Stimulated activated naive CD8-positive, alpha-beta T cell treated with anti-CD3 and anti-CD28 coated beads, Interleukin-15, Interleukin-2, amounts not matched to agents 100 ng/mL and 50 ng/mL, for 24 hours (primary cell): ENCODE measurements at regions not wholly inside any gene's neighbourhood (a gene's known extent, or its start where the extent isn't known, plus 50 kb on each side); places are given as distances from the start of the nearest gene placed in this dataset.

Experiments used
- H3K27ac Mint-ChIP-seq: one replicate; pipeline ENCODE4 v1.8.0; 2021; ENCODE audit warnings: mild to moderate bottlenecking, mixed read lengths
- H3K27me3 Mint-ChIP-seq: one replicate; pipeline ENCODE4 v1.8.0; 2021; ENCODE audit warnings: mixed read lengths
- H3K36me3 Mint-ChIP-seq: one replicate; pipeline ENCODE4 v1.8.0; 2021; ENCODE audit warnings: low read depth, mixed read lengths
- H3K4me1 Mint-ChIP-seq: one replicate; pipeline ENCODE4 v1.8.0; 2021; ENCODE audit warnings: low read depth, mixed read lengths
- H3K4me3 Mint-ChIP-seq: one replicate; pipeline ENCODE4 v1.8.0; 2021; ENCODE audit warnings: mild to moderate bottlenecking, mixed read lengths
- H3K9me3 Mint-ChIP-seq: one replicate; pipeline ENCODE4 v1.8.0; 2021; ENCODE audit warnings: mixed read lengths

DNA sequence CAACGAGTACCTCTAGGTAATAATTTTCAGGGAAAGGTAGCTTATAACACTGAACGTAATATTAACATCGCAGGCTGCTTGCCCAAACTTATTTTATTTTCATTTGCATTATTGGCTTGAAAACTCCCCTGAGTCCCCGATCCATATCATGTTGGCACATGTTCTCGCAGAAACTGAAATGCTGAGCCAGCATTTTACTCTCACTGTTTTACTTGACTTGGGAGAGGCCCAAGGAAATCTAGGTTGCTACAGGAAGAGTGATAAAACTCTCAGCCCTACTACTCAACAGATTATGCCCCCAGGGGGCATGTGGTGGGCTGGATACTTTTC lies 183.5 kb upstream of the HABP2 start:
- H3K27me3 Mint-ChIP-seq = peaks cover 3% of the 10 kb centered on the region

DNA sequence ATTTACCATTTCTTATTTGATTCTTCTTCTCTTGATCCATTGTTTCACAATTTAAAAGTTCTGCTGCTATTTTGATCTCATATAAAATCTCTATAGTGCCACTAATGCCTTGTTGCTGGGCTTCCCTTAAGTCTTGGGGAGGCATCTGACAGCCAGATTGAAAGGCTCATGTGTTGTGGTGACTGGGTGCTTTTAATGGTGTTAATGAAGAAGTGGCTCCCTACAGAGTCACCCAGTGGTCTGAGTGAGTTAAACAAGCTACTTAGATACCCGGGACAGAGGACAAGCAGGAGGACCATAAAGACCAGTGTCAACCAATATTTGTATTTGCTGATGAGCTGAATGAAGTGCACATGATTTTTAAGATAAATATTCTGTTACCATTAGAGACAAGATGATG lies 176.4 kb upstream of the HABP2 start:
- peaks cover 5% of the 10 kb centered on the region for H3K4me1 Mint-ChIP-seq
- no peak overlapping the region for H3K27ac Mint-ChIP-seq
- H3K9me3 Mint-ChIP-seq = no peaks in the 10 kb centered on the region
- no peak overlapping the region for H3K4me3 Mint-ChIP-seq
- H3K36me3 Mint-ChIP-seq = no peaks in the 10 kb centered on the region
- peaks cover 4% of the 10 kb centered on the region for H3K27me3 Mint-ChIP-seq

More for the DNA sequence above, 183.5 kb upstream of the HABP2 start:
- Mint-ChIP-seq H3K4me3 (no peak overlapping the region), H3K9me3 (peaks cover 5% of the 10 kb centered on the region), H3K27ac (no peak overlapping the region), H3K36me3 (no peaks in the 10 kb centered on the region), H3K4me1 (no peaks in the 10 kb centered on the region)

DNA sequence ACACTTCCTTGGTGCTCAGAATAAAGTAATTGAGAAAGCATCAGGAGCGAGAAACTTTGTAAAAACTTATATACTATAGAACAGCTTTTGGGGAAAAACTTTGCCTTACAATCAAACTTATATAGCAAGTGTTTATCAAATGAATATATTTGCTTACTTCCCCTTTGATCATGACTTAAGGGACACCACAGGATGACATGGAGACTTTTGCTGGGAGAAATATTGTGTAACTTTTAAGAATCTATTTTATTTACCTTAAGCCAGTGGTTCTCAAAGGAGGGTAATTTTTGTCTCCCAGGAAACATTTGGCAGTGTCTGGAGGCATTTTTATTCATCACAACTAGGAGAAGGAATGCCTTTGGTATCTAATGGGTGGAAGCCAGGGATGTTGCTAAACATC lies 173.8 kb upstream of the HABP2 start:
- no peak overlapping the region for H3K4me3 Mint-ChIP-seq
- H3K36me3 Mint-ChIP-seq = no peaks in the 10 kb centered on the region
- H3K27ac Mint-ChIP-seq = no peak overlapping the region
- peaks cover 4% of the 10 kb centered on the region for H3K27me3 Mint-ChIP-seq
- H3K4me1 Mint-ChIP-seq = peaks cover 21% of the 10 kb centered on the region
- H3K9me3 Mint-ChIP-seq = no peaks in the 10 kb centered on the region

DNA sequence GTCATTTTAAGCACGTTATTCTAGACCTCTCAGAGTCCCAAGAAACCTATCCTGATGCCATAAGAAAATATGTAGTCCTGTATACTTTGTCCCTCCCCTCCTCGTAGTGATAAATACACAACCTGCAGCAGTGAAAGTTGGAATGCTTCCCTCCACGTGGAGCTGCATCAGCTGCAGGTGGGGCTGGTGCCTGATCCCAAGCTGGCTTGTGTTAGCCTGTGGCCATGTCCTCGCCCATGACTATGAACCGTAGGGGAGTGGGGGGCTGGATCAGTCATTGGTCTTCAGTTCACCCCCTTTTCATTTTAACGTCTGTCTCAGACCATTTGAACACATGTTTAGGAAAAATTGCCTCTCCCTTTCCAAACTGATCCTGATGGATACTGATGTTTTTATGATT lies 171.4 kb upstream of the HABP2 start:
- H3K4me3 Mint-ChIP-seq = peak overlapping the region; percentile 72
- peaks cover 7% of the 10 kb centered on the region for H3K27me3 Mint-ChIP-seq
- no peaks in the 10 kb centered on the region for H3K9me3 Mint-ChIP-seq
- H3K36me3 Mint-ChIP-seq = no peaks in the 10 kb centered on the region
- H3K27ac Mint-ChIP-seq = no peak overlapping the region
- peaks cover 30% of the 10 kb centered on the region for H3K4me1 Mint-ChIP-seq

DNA sequence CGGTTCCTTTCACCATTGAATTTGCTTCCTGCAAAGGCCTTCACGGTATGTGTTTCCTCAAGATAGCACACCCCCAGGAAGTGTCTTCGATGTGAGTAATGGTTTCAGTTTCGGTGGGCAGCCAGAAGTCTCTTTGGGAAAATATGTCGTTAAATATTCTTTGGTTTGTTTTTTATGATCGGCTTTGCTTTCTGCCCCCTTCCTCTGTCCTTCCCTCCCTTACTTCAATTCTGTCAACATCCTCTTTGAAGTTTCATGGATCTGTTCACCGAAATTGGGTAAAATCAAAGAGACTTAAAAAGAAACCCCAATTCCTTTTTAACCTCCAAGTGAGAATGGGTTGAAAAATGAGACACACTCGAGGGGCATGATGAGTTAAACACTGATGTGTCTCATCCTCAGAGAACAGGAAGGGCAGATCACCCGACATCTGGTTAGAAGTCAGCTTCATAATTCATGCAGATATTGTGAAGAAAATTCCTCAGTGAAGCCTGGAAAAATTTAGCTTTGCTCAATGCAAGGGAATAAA lies 170.8 kb upstream of the HABP2 start:
- no peaks in the 10 kb centered on the region for H3K9me3 Mint-ChIP-seq
- H3K4me1 Mint-ChIP-seq = peaks cover 30% of the 10 kb centered on the region
- peak overlapping the region; percentile 72 for H3K4me3 Mint-ChIP-seq
- H3K27me3 Mint-ChIP-seq = peaks cover 7% of the 10 kb centered on the region
- peak overlapping the region; percentile 59 for H3K27ac Mint-ChIP-seq
- no peaks in the 10 kb centered on the region for H3K36me3 Mint-ChIP-seq

DNA sequence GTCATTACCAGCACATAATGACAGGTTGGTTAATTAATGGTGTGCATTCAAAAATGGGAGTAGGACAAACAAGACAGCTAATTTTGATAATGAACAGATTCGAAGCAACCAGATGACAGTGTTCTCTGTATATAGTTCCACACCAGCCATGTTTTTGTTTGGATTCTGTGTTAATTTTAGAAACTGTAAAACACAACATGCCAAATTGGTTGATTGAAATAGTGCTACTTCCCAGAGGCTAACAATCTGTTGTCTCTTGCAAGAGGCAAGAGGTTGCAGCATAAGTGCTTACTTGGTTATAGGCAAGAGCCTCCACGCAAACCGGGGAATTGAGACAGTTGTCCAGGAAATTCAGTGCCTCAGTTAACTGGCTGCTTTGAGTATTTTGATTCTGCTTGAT lies 170.2 kb upstream of the HABP2 start:
- Mint-ChIP-seq H3K4me1 (peaks cover 30% of the 10 kb centered on the region), H3K27ac (peak overlapping the region; percentile 72), H3K27me3 (peaks cover 5% of the 10 kb centered on the region), H3K4me3 (no peak overlapping the region), H3K9me3 (no peaks in the 10 kb centered on the region), H3K36me3 (no peaks in the 10 kb centered on the region)

DNA sequence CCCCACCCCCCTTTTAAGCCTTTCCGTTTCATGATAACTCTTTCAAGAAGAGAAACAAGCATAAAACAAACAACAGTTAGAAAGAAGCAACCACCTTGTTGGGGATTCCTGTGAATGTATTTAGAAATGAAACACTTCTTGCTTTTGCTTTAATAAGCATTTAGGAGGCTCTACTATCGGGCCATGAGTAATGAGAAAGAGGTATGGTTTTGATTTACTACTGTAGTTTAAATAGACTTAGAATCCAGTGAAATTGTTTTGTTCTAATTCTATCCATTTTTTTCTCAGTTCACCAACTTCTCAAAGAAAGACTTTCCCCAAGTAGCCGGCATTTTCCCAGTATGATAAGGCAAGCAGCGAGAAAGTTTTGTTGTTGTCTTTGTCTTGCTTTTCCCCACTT lies 168.7 kb upstream of the HABP2 start:
- Mint-ChIP-seq H3K4me1 (peaks cover 30% of the 10 kb centered on the region), H3K27ac (no peak overlapping the region), H3K36me3 (no peaks in the 10 kb centered on the region), H3K27me3 (peaks cover 3% of the 10 kb centered on the region), H3K9me3 (no peaks in the 10 kb centered on the region), H3K4me3 (no peak overlapping the region)

DNA sequence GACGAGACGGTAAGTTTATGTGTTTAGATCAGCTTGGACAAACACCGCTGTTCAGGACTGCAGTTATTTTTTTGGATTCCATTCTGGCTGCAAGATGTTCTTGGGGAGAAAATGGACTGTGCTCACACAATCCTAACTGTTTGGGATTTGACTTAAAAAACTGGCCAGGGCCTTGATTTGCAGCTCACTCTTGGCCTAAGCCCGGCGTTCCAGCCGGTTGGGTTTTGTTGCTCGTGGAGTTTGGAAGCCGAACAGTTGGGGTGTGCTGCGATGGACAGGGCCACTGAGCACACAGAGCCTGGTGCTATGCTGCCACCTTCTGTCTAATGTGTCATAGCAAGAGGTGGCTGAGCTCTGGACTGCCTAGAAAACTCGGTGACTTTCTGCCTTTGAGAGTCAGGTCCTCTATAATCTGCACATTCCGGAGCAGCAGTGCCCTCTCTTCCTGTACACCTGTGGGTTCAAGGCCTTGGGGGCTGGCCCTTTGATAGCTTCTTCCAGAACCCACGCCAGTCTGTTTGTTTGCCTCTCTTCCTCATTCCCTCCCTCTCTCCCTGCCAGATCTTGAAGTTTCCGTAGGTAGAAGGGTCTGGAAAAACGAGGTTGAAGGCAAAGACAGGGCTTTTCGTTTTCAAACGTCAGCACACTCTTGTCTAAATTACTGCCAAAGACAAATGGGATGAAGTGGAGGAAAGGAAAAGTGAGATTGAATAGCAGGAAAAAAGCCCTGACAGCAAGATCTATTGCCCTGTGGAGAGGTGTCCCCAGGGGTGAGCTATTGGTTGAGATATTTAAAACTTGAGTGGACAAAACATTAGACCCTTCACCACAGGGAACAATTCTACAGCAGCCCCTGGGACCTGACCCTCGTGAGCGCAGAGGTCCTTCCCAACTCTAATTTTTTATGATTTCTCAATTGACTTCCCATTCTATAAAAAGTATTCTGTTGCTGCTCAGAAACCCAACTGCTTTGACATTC lies 167.5 kb upstream of the HABP2 start:
- peaks cover 30% of the 10 kb centered on the region for H3K4me1 Mint-ChIP-seq
- H3K4me3 Mint-ChIP-seq = no peak overlapping the region
- no peaks in the 10 kb centered on the region for H3K9me3 Mint-ChIP-seq
- H3K27me3 Mint-ChIP-seq = peaks cover 3% of the 10 kb centered on the region
- no peak overlapping the region for H3K27ac Mint-ChIP-seq
- no peaks in the 10 kb centered on the region for H3K36me3 Mint-ChIP-seq

DNA sequence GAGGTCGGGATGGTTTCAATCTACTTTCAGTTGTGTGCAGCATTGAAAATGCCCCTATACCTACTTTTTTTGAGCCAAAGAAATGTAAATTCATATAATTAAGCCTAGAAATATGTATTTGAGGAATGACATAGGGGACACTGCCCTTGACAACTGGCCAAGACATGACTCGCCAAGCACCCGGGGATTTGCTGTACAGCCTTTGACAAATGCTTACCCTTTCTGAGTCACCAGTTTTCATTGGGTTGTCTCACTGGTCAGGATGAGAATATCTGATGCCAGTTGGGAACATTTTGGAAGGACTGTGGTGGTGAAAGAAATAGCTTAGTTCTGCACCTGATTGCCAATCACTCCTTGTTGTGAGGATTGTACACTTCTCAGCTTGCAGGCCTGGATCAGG lies 166.8 kb upstream of the HABP2 start:
- Mint-ChIP-seq H3K27me3 (peaks cover 3% of the 10 kb centered on the region), H3K36me3 (no peaks in the 10 kb centered on the region), H3K27ac (no peak overlapping the region), H3K4me1 (peaks cover 30% of the 10 kb centered on the region), H3K9me3 (no peaks in the 10 kb centered on the region), H3K4me3 (no peak overlapping the region)

DNA sequence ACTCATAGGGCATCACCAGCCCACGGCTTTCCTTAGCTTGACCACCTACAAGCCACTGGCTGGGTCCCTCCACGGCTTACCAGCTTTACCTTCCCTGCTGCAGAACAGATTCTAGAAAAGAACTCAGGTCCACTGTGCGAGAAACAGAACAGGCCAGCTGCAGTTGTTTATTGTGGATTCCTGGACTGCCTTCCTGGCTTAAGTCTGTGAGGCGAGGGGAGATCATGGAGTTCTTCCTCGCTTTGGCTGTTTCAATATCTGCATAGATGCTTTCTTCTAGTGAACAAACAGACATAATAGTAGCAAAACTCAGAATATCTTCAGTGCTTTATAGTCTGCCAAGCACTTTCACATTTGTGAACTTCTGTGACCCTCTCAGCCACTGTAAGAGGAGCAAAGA lies 162.9 kb upstream of the HABP2 start:
- no peaks in the 10 kb centered on the region for H3K27me3 Mint-ChIP-seq
- no peaks in the 10 kb centered on the region for H3K9me3 Mint-ChIP-seq
- no peak overlapping the region for H3K4me3 Mint-ChIP-seq
- H3K27ac Mint-ChIP-seq = no peak overlapping the region
- H3K4me1 Mint-ChIP-seq = peaks cover 2% of the 10 kb centered on the region
- no peaks in the 10 kb centered on the region for H3K36me3 Mint-ChIP-seq

DNA sequence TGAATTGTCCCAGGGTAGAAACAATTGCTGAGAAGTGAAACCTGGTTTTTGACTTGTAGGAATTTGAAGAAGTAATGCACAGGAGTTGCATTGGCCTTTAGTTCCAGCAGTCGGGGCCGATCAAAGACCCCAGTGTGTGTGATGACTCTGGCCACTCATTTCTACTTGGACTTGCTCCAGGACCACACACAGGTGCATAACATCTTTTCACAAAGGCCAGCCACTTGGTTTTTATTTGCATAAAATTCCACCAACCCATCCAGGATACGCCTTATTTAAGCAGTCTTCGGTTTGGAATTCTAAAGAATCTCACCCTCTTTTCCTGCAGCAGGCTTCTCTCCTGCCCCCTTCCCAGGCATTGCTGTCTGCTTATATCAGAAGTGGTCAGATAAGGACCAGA lies 162.0 kb upstream of the HABP2 start:
- Mint-ChIP-seq H3K9me3 (no peaks in the 10 kb centered on the region), H3K4me3 (no peak overlapping the region), H3K27ac (no peak overlapping the region), H3K4me1 (no peaks in the 10 kb centered on the region), H3K36me3 (no peaks in the 10 kb centered on the region), H3K27me3 (no peaks in the 10 kb centered on the region)

DNA sequence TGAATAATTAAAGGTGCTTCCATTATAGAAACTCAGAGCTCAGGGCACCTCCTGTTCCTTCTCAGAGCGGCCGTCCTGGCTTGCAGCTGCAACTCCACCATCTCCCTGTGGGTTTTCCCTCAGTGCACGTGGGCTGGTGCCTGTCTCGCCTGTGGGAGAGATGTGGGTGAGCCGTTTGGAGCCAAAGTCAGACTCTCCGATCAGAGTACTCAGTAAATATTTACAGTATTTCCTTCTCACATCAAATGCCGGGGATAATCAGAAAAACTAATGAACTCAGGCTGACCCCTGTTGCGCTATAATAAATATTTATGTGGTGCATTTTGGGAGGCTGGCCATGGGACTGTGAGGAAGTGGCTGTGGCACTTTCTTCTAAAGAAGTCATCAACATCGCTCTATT lies 155.8 kb upstream of the HABP2 start:
- H3K9me3 Mint-ChIP-seq = no peaks in the 10 kb centered on the region
- H3K4me3 Mint-ChIP-seq = no peak overlapping the region
- no peaks in the 10 kb centered on the region for H3K27me3 Mint-ChIP-seq
- H3K4me1 Mint-ChIP-seq = no peaks in the 10 kb centered on the region
- H3K36me3 Mint-ChIP-seq = no peaks in the 10 kb centered on the region
- no peak overlapping the region for H3K27ac Mint-ChIP-seq

DNA sequence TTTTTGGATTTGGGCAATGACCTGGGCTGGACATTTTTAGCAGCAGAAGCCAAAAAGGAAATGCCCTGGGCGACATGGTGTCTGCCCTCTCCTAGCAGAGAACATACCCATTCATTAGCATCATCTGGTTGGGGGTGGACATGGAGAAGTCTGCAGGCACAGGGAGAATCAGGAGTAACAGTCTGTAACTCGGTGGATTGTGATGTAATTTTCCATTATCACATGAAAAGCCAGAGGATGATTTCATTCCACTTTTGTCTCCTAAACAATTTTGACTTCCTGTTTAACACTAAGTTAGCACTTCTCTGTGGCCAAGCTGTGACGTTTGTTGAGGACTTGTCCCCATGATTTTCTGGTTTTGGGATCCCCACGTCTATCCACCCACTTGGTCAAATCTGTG lies 153.8 kb upstream of the HABP2 start:
- Mint-ChIP-seq H3K36me3 (no peaks in the 10 kb centered on the region), H3K4me1 (no peaks in the 10 kb centered on the region), H3K27ac (no peak overlapping the region), H3K27me3 (no peaks in the 10 kb centered on the region), H3K4me3 (no peak overlapping the region), H3K9me3 (no peaks in the 10 kb centered on the region)

DNA sequence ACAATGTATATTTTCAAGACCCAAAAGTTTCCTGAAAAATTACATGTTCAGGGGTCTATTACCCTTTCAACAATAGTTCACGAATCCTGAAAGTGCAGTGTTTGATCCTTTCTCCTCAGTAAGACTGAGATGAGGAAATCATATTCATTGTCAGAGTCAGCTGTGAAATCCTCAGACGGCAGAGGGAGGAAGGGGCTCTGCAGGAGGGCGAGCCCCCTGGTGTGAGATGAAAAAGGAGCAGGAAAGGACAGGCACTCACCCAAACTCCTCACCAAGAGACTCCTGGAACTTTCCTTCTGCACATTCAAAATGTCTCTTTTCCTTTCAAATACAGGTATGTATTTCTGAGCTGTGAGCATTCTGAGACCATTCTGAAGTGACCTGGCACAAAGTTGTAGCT lies 150.3 kb upstream of the HABP2 start:
- Mint-ChIP-seq H3K27ac (no peak overlapping the region), H3K27me3 (no peaks in the 10 kb centered on the region), H3K4me1 (no peaks in the 10 kb centered on the region), H3K9me3 (no peaks in the 10 kb centered on the region), H3K4me3 (no peak overlapping the region), H3K36me3 (no peaks in the 10 kb centered on the region)

DNA sequence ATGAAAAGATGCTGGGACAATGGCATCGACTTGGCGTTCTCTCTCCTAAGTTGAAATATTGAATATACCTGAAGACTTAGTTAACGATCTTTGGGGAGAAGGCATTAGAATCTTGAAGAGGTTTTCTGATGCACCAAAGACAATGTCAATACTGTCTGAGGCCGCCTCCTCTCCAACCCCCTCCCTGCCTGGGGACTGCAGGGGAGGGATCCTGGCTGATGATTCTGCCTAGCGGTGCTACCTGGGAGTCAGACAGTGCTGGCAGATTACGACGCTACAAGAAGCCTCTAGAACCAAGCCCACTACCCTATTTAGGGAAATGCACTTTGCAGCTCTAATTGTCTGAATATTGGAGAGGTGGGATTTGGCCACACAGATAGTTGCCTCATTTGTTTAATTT lies 145.6 kb upstream of the HABP2 start:
- H3K27me3 Mint-ChIP-seq = peaks cover 5% of the 10 kb centered on the region
- H3K4me1 Mint-ChIP-seq = no peaks in the 10 kb centered on the region
- H3K9me3 Mint-ChIP-seq = no peaks in the 10 kb centered on the region
- H3K36me3 Mint-ChIP-seq = no peaks in the 10 kb centered on the region
- H3K27ac Mint-ChIP-seq = no peak overlapping the region
- no peak overlapping the region for H3K4me3 Mint-ChIP-seq

DNA sequence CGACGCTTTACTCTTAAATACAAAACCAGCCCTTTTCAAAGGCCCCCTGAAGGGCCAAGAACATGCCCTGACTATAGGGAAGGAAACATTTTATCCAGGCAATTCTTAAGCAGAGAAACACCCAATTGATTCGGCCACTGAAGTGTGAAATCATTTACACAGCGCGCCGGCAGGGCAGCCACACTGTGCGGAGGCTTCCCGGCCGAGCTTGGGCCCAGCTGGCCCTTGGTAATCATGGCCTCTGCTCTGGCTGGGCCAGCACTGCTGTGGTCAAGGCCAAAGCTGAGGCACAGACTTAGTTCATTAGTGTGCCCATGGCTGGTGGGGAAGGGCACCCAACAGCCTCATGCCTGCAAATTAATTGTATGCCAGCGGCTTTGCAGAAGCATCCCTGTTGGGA lies 143.7 kb upstream of the HABP2 start:
- Mint-ChIP-seq H3K9me3 (no peaks in the 10 kb centered on the region), H3K27me3 (peaks cover 10% of the 10 kb centered on the region), H3K4me3 (no peak overlapping the region), H3K36me3 (no peaks in the 10 kb centered on the region), H3K27ac (no peak overlapping the region), H3K4me1 (no peaks in the 10 kb centered on the region)
